ENCODE measurements at regions not wholly inside any gene's neighbourhood (a gene's known extent, or its start where the extent isn't known, plus 50 kb on each side); places are given as distances from the start of the nearest gene placed in this dataset.

GRCh38 chr3:22208844-22209243 lies 457.8 kb upstream of the ZNF385D start:
- no peaks in the 10 kb centered on the region for H3F3A ChIP-seq (replicated peaks; ENCODE audit: insufficient read depth)
- H3K79me2 ChIP-seq (ENCODE audit: insufficient read depth), result no peaks in the 10 kb centered on the region
- no peaks in the 10 kb centered on the region for H3K9me3 ChIP-seq
- H2AFZ ChIP-seq (ENCODE audit: low read depth), result no peak overlapping the region
- no peak overlapping the region for H3K9ac ChIP-seq
- 71% methylated on average over 1 of the region's 1 CpG for WGBS (ENCODE audit: low lambda C conversion rate)
- no peaks in the 10 kb centered on the region for H3K36me3 ChIP-seq (replicated peaks in 1 of 2; ENCODE audit: control insufficient read depth in 1 of 2, insufficient read depth in 2 of 2, low read length in 1 of 2)
- CTCF ChIA-PET, result no interaction called here
- POLR2A ChIA-PET, result no interaction called here
- no peaks in the 10 kb centered on the region for H3K27me3 ChIP-seq (ENCODE audit: insufficient read depth)
- TF ChIP-seq EP300 (IDR thresholded peaks at IDR 0.05; ENCODE audit: borderline replicate concordance in 1 of 2, low read depth in 1 of 2, low read length in 1 of 2) (no peak), GABPA (IDR thresholded peaks at IDR 0.05; ENCODE audit: low read depth) (no peak), IRF3 (IDR thresholded peaks at IDR 0.05; ENCODE audit: low read depth, low read length) (no peak), SIN3A (IDR thresholded peaks at IDR 0.05; ENCODE audit: borderline replicate concordance, low read depth, low read length) (no peak), CHD2 (IDR thresholded peaks at IDR 0.05; ENCODE audit: low read length, partially characterized antibody) (no peak)
- DNase-seq, result no peak
- H3K4me3 ChIP-seq (ENCODE audit: low read depth in 2 of 2, low read length in 1 of 2), result no peak overlapping the region
- H4K20me1 ChIP-seq (ENCODE audit: insufficient read depth), result no peaks in the 10 kb centered on the region
- H3K9me2 ChIP-seq, result no peaks in the 10 kb centered on the region
- H3K4me2 ChIP-seq, result no peak overlapping the region
- H3K27ac ChIP-seq (ENCODE audit: low read depth in 2 of 2, low read length in 1 of 2), result no peak overlapping the region
- no peaks in the 10 kb centered on the region for H3K4me1 ChIP-seq (ENCODE audit: control insufficient read depth in 1 of 2, insufficient read depth in 2 of 2, low read depth in 1 of 2, low read length in 1 of 2)

- DNase-seq, result no peak
- H4K20me1 ChIP-seq (ENCODE audit: insufficient read depth), result no peaks in the 10 kb centered on the region
- no peaks in the 10 kb centered on the region for H3K27me3 ChIP-seq (ENCODE audit: insufficient read depth)
- no peak overlapping the region for H3K4me3 ChIP-seq (ENCODE audit: low read depth in 2 of 2, low read length in 1 of 2)
- WGBS (ENCODE audit: low lambda C conversion rate), result 57% methylated on average over 2 of the region's 2 CpGs
- H3K4me1 ChIP-seq (ENCODE audit: control insufficient read depth in 1 of 2, insufficient read depth in 2 of 2, low read depth in 1 of 2, low read length in 1 of 2), result no peaks in the 10 kb centered on the region
- no peak for TF ChIP-seq MEF2A (IDR thresholded peaks at IDR 0.05; ENCODE audit: borderline replicate concordance, low read depth)
- ChIA-PET CTCF (no interaction called here), POLR2A (no interaction called here)
- H3K4me2 ChIP-seq, result no peak overlapping the region
- H3K9ac ChIP-seq, result no peak overlapping the region
- H3K9me2 ChIP-seq, result no peaks in the 10 kb centered on the region
- H3K79me2 ChIP-seq (ENCODE audit: insufficient read depth), result no peaks in the 10 kb centered on the region
- H3K27ac ChIP-seq (ENCODE audit: low read depth in 2 of 2, low read length in 1 of 2), result no peak overlapping the region
- H2AFZ ChIP-seq (ENCODE audit: low read depth), result no peak overlapping the region
- no peaks in the 10 kb centered on the region for H3K9me3 ChIP-seq
- H3K36me3 ChIP-seq (replicated peaks in 1 of 2; ENCODE audit: control insufficient read depth in 1 of 2, insufficient read depth in 2 of 2, low read length in 1 of 2), result no peaks in the 10 kb centered on the region
- no peaks in the 10 kb centered on the region for H3F3A ChIP-seq (replicated peaks; ENCODE audit: insufficient read depth)
Measured at GRCh38 chr3:22209578-22209977, 458.6 kb upstream of the ZNF385D start.

GRCh38 chr3:22210693-22211092 lies 459.7 kb upstream of the ZNF385D start:
- no peaks in the 10 kb centered on the region for H3K9me3 ChIP-seq
- no peaks in the 10 kb centered on the region for H3F3A ChIP-seq (replicated peaks; ENCODE audit: insufficient read depth)
- no peaks in the 10 kb centered on the region for H4K20me1 ChIP-seq (ENCODE audit: insufficient read depth)
- CTCF ChIA-PET, result no interaction called here
- no peaks in the 10 kb centered on the region for H3K79me2 ChIP-seq (ENCODE audit: insufficient read depth)
- TF ChIP-seq ZBTB33 (IDR thresholded peaks at IDR 0.05; ENCODE audit: borderline replicate concordance, low read depth), result no peak
- TF ChIP-seq SIN3A (IDR thresholded peaks at IDR 0.05; ENCODE audit: borderline replicate concordance, low read depth, low read length), result no peak
- TF ChIP-seq GABPA (IDR thresholded peaks at IDR 0.05; ENCODE audit: low read depth), result no peak
- no peak for TF ChIP-seq FOXM1 (IDR thresholded peaks at IDR 0.05; ENCODE audit: low read depth)
- TF ChIP-seq NRF1 (IDR thresholded peaks at IDR 0.05; ENCODE audit: low read depth, low read length), result no peak
- TF ChIP-seq TEAD4 (IDR thresholded peaks at IDR 0.05; ENCODE audit: borderline replicate concordance, insufficient read depth), result no peak
- no peak for TF ChIP-seq RAD21 (IDR thresholded peaks at IDR 0.05; ENCODE audit: low read length)
- no peak for TF ChIP-seq MXI1 (IDR thresholded peaks at IDR 0.05; ENCODE audit: low read depth, low read length)
- TF ChIP-seq GATA2 (CRISPR knock-in tag; IDR thresholded peaks at IDR 0.05), result no peak
- no peak for TF ChIP-seq RFX5 (IDR thresholded peaks at IDR 0.05; ENCODE audit: low read length)
- no peak overlapping the region for H3K27ac ChIP-seq (ENCODE audit: low read depth in 2 of 2, low read length in 1 of 2)
- H3K27me3 ChIP-seq (ENCODE audit: insufficient read depth), result no peaks in the 10 kb centered on the region
- no peak overlapping the region for H3K9ac ChIP-seq
- no peak overlapping the region for H3K4me3 ChIP-seq (ENCODE audit: low read depth in 2 of 2, low read length in 1 of 2)
- H2AFZ ChIP-seq (ENCODE audit: low read depth), result no peak overlapping the region
- H3K4me2 ChIP-seq, result no peak overlapping the region
- H3K9me2 ChIP-seq, result no peaks in the 10 kb centered on the region
- DNase-seq, result no peak
- POLR2A ChIA-PET, result no interaction called here
- H3K4me1 ChIP-seq (ENCODE audit: control insufficient read depth in 1 of 2, insufficient read depth in 2 of 2, low read depth in 1 of 2, low read length in 1 of 2), result no peaks in the 10 kb centered on the region
- no peaks in the 10 kb centered on the region for H3K36me3 ChIP-seq (replicated peaks in 1 of 2; ENCODE audit: control insufficient read depth in 1 of 2, insufficient read depth in 2 of 2, low read length in 1 of 2)

Data from SK-N-SH (cell line).